ENCODE measurements at regions not wholly inside any gene's neighbourhood (a gene's known extent, or its start where the extent isn't known, plus 50 kb on each side); places are given as distances from the start of the nearest gene placed in this dataset.
"Not testable (repeated sequence)": the region's sequence is repeated elsewhere in the genome, so short reads cannot be mapped to it uniquely, and the experiment has no call there.

DNA sequence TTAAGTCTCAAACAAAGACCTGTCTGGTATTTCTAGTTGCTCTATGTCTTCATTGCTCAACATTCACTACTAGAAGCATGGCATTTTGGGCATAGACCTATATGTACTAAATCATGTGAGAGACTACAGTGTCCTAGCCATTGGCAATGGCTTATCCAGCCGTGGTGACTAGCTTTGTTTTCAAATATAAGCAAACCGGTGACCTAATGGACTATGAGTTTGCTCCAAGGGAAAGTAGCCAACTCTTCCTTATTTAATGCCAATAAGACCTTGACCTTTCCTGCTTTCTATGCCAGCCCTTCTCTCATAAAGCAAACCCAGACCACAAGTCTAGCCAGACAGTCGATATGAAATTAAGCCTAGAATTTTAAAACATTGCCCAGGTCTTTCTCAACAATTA lies 113.7 kb upstream of the CREB1 start:
- DNase-seq, result no peak

- no peak for DNase-seq
Measured at GRCh38 chr2:207416900-207417299, 112.9 kb upstream of the CREB1 start.

DNA sequence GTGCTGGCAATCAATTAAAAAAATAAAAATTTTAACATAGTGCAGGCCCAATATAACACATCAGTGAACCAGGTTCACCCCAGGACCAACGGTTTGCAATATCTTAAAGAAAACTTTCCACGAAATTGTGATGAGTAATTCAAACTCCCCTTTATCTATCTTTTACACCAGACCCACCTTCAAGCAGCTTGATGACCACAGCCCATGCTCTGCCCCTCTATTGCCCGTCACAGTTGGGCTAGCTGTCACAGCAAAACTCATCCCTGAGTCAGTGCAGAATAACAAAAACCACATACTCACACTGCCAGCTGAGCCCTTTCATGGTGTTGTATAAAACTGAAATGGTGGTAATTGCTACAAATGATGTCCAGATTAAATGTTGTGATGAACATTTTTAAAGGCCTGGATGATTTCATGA lies 112.5 kb upstream of the CREB1 start:
- DNase-seq, result no peak

DNA sequence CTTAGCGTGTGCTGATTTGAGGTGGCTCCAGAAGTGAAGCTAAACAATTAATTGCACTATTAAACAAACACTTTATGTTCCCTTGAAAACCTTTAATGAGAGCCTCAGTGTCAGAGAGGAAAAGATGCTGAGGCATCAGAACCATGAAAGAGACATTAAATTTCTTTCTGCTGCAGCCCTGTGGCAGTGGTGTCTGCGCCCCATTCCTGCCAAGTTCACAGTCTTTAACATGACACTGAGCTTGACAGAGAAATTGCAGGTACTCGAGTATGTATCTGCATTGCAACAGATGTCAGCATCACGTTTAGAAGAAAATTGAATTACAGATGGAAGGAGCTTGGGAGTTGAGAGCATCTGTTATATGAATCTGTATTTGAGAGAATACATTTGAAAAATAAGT lies 111.3 kb upstream of the CREB1 start:
- no peak for DNase-seq

- no peak for DNase-seq
Measured at GRCh38 chr2:207419331-207419730, 110.4 kb upstream of the CREB1 start.

GRCh38 chr2:207421671-207422070 lies 108.1 kb upstream of the CREB1 start:
- DNase-seq, result no peak

- no peak for DNase-seq
Measured at GRCh38 chr2:207422380-207422779, 107.4 kb upstream of the CREB1 start.

GRCh38 chr2:207423886-207424285 lies 105.9 kb upstream of the CREB1 start:
- no peak for DNase-seq

GRCh38 chr2:207427986-207428385 lies 101.8 kb upstream of the CREB1 start:
- DNase-seq, result no peak

GRCh38 chr2:207428573-207428972 lies 101.2 kb upstream of the CREB1 start:
- no peak for DNase-seq

DNA sequence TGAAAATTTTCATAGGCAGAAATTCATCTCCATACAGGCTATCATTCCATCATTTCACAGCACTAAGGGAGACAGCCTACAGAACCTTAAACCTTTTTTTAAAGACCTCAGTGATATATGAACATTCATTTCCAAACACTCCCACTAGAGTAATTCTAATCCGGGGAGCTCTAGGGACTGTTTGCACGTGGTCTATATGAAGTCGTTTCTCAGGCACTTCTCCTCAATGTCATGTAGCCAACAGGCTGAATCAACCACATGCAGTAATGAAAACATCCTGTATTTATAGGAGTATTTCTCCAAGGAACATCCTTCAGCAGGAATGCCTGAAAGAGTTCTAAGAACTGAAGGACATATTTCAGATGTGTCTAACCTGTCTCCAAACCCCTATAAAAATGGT lies 97.3 kb upstream of the CREB1 start:
- no peak for DNase-seq

DNA sequence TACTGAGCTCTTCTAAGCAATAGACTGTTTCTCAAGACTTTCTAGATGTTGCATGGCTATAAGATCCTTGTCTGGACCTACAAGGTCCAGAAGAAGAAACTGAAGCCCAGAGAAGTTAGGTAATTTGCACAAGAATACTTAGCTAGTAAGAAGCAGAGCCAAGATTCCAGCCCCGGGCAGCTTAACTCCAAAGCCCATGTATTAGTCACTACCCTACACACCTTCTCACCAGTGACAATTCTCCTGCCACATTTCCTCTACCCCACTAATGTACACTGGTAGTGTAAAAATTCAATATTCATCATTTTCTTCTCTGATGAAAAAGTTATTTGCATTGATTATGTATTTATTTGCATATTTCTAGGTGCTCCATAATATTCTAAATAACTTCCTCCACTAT lies 95.5 kb upstream of the CREB1 start:
- no peak for DNase-seq

DNA sequence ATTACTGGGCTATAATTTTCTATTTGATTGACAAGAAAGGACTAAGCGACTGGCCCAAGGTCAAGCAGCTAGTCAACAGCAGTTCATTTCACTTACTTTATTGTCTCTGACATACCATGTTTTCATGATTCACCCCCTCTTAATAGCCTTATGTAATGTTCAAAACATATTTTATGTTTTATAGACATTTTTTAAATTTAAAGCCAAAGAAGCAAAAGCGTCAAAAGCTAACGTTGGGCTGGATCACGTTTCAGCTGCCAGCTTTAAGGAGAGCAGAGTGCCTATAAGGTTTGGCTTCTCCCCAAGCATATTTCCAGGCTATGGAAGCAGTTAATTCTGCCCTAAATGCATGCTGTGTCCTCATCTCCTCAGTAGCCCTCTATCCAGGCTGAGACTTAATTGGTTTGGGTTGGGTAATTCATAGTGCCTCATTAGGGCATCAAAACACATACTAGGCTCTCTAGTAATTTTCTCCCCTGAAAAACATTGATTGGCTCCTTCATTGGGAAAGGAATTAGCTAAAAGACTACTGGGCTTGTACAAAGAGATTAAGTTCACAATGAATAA lies 94.8 kb upstream of the CREB1 start:
- DNase-seq, result no peak

- no peak for DNase-seq
Measured at GRCh38 chr2:207437136-207437523, 92.6 kb upstream of the CREB1 start.

DNA sequence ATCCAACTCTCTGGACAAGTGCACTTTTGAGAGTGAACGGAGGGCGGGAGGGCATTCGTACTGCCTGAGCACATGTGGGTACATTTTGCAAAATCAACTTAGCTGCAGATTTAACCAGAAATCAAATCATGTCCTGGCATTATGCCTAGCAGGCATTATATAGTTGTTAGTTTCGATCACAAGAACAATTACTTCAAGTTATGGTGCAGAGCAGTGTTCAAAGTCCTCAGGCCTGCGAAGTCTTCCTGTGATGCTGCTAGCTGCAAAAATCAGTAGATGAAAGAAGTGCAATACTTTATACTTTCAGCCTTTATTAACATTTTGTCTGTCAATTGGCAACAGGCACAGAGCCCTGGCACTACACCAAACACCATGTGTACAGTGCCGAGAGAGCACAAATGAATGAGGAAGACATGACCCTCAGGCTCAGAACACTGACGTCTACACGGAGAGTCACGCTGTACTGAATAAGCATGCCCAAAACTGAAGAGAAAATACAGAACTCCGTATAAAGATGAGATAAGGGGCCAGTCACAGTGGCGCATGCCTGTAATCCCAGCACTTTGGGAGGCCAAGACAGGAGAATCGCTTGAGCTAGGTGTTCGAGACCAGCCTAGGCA lies 92.1 kb upstream of the CREB1 start:
- no peak for DNase-seq

DNA sequence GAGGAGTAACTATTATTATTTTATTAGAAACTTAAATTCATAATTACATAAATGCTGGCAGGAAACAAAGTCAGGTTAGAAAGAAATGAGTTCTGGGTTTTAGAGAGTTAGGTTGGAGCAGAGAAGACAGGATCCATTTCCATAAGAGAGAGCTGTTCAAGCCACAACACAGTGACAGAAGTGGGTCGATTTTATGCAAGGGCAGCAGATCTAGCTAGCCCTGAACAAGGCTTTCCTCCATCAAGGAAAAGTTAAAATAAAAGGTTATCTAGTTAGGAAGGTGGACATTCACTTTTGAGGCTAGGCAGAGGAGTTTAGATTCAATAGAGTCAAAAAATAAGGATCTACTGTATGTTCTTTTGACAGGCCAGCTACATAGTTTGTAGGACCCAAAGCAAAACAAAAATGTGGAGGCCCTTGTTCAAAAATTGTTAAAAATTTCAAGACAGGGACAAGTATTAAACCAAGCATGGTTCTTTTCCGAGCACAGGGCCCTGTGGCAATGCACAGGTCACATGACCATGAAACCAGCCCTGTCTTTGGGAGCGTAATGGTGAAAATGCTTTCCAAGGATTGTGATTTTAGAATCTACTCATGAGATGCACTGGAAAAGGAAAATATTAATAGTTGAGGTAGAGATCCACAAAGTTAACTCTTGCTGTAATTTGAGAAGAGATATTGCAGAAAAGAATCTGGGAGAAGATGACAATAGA lies 91.2 kb upstream of the CREB1 start:
- DNase-seq, result no peak

- DNase-seq, result not testable (repeated sequence)
Measured at GRCh38 chr2:207439881-207440280, 89.9 kb upstream of the CREB1 start.

DNA sequence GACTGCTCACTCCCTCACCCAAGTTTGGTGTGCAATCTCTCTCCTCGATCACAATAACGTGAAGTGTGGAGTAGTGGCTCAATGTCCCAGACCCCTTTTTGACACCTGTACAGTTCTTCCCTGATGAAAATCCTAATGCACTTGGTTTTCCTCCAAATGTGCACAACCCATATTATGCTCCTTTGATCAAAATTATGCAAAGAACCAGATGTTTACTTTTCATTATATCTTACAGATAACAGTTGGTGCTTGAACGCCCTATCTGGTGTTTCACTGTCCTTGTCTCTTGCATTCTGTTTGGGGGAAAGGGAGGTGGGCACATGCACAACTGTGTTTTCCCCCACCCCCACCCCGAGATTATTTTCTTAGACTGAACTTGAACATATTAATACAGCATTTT lies 85.0 kb upstream of the CREB1 start:
- no peak for DNase-seq

GRCh38 chr2:207446653-207447052 lies 83.1 kb upstream of the CREB1 start:
- no peak for DNase-seq

DNA sequence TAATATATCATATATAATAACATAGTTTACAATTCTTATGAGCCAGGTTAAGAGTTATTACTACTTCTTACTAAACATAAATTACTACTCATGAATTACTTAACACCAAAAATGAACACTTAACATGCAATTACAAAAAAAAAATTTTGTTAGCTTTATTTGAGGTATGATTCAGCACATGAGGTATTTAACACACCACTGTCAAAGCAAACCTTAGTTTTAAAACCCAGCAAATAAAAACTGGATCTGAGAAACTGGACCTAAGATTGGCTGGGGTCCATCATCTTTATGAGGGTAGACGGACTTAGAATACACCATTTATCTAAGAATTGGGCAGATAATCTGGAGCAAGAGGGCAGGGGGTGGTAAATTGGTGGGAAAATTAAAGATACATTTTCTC lies 81.8 kb upstream of the CREB1 start:
- no peak for DNase-seq

DNA sequence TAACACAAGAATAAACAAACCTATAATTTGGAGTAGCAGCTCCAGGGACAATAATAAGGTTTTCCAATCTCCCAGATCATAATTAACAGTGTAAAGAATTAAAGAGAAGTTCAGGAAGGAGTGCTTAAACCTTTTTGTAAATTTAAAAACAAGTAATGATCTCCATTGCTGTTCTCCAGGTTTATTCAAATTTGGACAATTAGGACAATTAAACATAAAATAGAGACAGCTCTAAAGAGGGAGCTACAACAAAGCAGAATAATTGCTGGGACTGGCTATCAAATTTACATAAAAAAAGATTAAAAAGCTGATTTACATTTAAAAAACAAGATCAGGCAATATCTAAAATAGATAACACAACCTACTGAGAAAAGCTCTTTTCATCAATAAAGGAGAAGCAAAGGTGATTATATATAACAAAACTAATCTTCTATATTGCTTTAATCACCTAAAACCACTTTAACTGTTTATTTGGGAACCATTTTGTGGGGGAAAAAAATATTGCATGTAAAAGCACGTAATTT lies 80.1 kb upstream of the CREB1 start:
- no peak for DNase-seq

- no peak for DNase-seq
Measured at GRCh38 chr2:207450186-207450585, 79.6 kb upstream of the CREB1 start.

DNA sequence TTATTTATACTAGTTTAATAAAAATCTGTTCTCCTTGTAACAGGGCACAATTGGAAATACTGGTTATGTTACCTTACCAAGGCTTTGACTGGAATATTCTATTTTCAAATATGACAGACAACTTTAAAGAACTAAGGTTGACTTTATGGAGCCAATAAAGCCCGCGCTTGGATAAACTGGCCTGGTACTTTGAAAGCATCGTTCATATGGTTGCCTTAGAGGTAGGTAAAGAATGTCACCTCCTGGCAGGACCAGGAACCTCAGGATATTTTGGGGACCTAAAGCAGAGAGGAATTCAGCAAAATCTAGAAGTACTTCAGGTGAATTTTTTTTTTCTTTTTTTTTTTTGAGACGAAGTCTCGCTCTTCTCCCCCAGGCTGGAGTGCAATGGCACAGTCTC lies 71.2 kb upstream of the CREB1 start:
- no peak for DNase-seq

DNA sequence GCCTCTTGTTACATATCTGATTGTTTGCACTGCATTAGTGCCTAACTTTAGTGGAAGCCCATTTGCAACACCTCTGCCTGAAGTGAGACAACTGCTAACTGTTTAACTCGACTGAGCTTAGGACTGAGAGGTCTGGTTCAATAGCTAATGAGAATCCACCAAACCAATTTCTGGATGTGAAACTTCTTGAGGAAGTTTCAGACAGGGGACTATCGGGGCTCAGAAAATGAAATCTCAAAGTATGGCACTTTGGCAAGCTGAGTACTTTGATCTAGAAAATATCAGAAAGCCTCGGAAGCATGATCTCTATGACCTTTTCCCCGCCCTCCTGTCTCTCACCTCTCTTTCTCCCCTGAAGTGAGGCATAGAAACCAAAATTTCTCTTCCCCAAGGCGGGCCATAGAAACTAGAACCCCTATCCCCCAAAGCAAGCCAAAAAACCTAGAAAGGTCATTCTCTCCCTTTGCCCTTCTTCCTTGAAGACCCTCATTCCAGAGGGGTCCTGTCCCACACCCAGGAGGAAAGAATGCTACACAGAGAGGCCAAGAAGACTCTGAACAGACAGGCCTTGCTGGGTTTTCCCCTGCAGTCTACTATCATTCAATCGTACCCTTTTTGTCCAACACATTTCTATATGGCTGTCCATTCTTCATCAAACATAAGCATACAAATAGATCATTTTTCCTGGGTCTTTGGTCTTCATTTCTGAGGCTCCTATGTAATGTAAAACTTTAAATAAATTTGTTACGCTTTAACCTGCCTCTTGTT lies 69.6 kb upstream of the CREB1 start:
- DNase-seq, result no peak

Data from NCI-H2029 treated with DMSO at 0.1 percent for 48 hours (cell line).